HEK293 (cell line): ENCODE measurements at regions not wholly inside any gene's neighbourhood (a gene's known extent, or its start where the extent isn't known, plus 50 kb on each side); places are given as distances from the start of the nearest gene placed in this dataset.

Experiments
- CTCF ChIP-seq: fragments of 450-650 bp; formaldehyde crosslinking; IDR thresholded peaks from 2 replicates; pipeline ENCODE4 v1.5.1; 2016; ENCODE audit warnings: missing biosample characterization, missing genetic modification characterization
- SALL2 ChIP-seq: fragments of 450-650 bp; formaldehyde crosslinking; IDR thresholded peaks from 2 replicates; pipeline ENCODE4 v1.5.0; 2017; ENCODE audit warnings: missing biosample characterization, mild to moderate bottlenecking, missing genetic modification characterization, borderline replicate concordance
- SP3 ChIP-seq: fragments of 450-650 bp; formaldehyde crosslinking; IDR thresholded peaks from 2 replicates; pipeline ENCODE4 v1.5.1; 2016; ENCODE audit warnings: missing biosample characterization, missing genetic modification characterization
- WT1 ChIP-seq: fragments of 450-650 bp; formaldehyde crosslinking; IDR thresholded peaks from 2 replicates; pipeline ENCODE4 v1.5.1; 2016; ENCODE audit warnings: missing biosample characterization, missing genetic modification characterization
- ZNF114 ChIP-seq: fragments of 450-650 bp; formaldehyde crosslinking; IDR thresholded peaks from 2 replicates; pipeline ENCODE4 v1.5.0; 2017; ENCODE audit warnings: missing biosample characterization, missing genetic modification characterization
- ZNF121 ChIP-seq: fragments of 450-650 bp; formaldehyde crosslinking; IDR thresholded peaks from 2 replicates; pipeline ENCODE4 v1.5.1; 2016; ENCODE audit warnings: missing biosample characterization, missing genetic modification characterization
- ZNF138 ChIP-seq: fragments of 450-650 bp; formaldehyde crosslinking; IDR thresholded peaks from 2 replicates; pipeline ENCODE4 v1.5.1; 2016; ENCODE audit warnings: missing biosample characterization, missing genetic modification characterization, borderline replicate concordance
- ZNF274 ChIP-seq, 2 experiments: fragments of 200-500 bp in 1 of 2; fragments of 450-650 bp in 1 of 2; sonication (Bioruptor generic) in 1 of 2; formaldehyde crosslinking in 1 of 2; IDR thresholded peaks; 2 replicates each; pipeline versions ENCODE4 v1.5.1 to v1.6.1; 2014 to 2016; ENCODE audit warnings: borderline replicate concordance in 1 of 2, inconsistent platforms in 1 of 2, low read length in 1 of 2, missing biosample characterization in 1 of 2, missing genetic modification characterization in 1 of 2
- ZNF624 ChIP-seq: fragments of 450-650 bp; formaldehyde crosslinking; IDR thresholded peaks from 2 replicates; pipeline ENCODE4 v1.5.1; 2017; ENCODE audit warnings: missing biosample characterization, missing genetic modification characterization
- ZNF704 ChIP-seq: fragments of 450-650 bp; formaldehyde crosslinking; IDR thresholded peaks from 2 replicates; pipeline ENCODE4 v1.5.1; 2016; ENCODE audit warnings: missing biosample characterization, missing genetic modification characterization
- ZSCAN30 ChIP-seq: fragments of 450-650 bp; IDR thresholded peaks from 2 replicates; pipeline ENCODE4 v1.5.1; 2018; ENCODE audit warnings: missing biosample characterization, mild to moderate bottlenecking, missing genetic modification characterization, moderate library complexity
- TF ChIP-seq, protein P1 (sequence below): fragments of 450-650 bp; formaldehyde crosslinking; IDR thresholded peaks from 2 replicates; pipeline ENCODE4 v1.5.1; 2016; ENCODE audit warnings: missing biosample characterization, missing genetic modification characterization
- TF ChIP-seq, protein P2 (sequence below): fragments of 450-650 bp; formaldehyde crosslinking; IDR thresholded peaks from 2 replicates; pipeline ENCODE4 v1.5.1; 2016; ENCODE audit warnings: missing biosample characterization, missing genetic modification characterization
- TF ChIP-seq, protein P3 (sequence below): fragments of 450-650 bp; formaldehyde crosslinking; IDR thresholded peaks from 2 replicates; pipeline ENCODE4 v1.5.1; 2016; ENCODE audit warnings: missing biosample characterization, missing genetic modification characterization, low read depth

- TF ChIP-seq ZNF274 (IDR thresholded peaks at IDR 0.05; ENCODE audit: low read length) (no peak), ZNF274 (tag by site-specific recombination; IDR thresholded peaks at IDR 0.05; ENCODE audit: borderline replicate concordance) (no peak), CTCF (tag by site-specific recombination) (no peak), ZNF114 (tag by site-specific recombination) (no peak), ZNF121 (tag by site-specific recombination) (no peak), SP3 (tag by site-specific recombination) (no peak), ZSCAN30 (tag by site-specific recombination) (no peak), SALL2 (tag by site-specific recombination) (no peak), ZNF704 (tag by site-specific recombination) (no peak), WT1 (tag by site-specific recombination) (no peak), ZNF624 (tag by site-specific recombination) (no peak), ZNF138 (no peak)
- TF ChIP-seq, protein P1, sequence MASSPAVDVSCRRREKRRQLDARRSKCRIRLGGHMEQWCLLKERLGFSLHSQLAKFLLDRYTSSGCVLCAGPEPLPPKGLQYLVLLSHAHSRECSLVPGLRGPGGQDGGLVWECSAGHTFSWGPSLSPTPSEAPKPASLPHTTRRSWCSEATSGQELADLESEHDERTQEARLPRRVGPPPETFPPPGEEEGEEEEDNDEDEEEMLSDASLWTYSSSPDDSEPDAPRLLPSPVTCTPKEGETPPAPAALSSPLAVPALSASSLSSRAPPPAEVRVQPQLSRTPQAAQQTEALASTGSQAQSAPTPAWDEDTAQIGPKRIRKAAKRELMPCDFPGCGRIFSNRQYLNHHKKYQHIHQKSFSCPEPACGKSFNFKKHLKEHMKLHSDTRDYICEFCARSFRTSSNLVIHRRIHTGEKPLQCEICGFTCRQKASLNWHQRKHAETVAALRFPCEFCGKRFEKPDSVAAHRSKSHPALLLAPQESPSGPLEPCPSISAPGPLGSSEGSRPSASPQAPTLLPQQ (tag by site-specific recombination), result no peak
- TF ChIP-seq, protein P2, sequence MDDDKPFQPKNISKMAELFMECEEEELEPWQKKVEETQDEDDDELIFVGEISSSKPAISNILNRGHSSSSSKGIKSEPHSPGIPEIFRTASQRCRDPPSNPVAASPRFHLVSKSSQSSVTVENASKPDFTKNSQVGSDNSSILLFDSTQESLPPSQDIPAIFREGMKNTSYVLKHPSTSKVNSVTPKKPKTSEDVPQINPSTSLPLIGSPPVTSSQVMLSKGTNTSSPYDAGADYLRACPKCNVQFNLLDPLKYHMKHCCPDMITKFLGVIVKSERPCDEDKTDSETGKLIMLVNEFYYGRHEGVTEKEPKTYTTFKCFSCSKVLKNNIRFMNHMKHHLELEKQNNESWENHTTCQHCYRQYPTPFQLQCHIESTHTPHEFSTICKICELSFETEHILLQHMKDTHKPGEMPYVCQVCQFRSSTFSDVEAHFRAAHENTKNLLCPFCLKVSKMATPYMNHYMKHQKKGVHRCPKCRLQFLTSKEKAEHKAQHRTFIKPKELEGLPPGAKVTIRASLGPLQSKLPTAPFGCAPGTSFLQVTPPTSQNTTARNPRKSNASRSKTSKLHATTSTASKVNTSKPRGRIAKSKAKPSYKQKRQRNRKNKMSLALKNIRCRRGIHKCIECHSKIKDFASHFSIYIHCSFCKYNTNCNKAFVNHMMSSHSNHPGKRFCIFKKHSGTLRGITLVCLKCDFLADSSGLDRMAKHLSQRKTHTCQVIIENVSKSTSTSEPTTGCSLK (tag by site-specific recombination), result no peak
- TF ChIP-seq, protein P3, sequence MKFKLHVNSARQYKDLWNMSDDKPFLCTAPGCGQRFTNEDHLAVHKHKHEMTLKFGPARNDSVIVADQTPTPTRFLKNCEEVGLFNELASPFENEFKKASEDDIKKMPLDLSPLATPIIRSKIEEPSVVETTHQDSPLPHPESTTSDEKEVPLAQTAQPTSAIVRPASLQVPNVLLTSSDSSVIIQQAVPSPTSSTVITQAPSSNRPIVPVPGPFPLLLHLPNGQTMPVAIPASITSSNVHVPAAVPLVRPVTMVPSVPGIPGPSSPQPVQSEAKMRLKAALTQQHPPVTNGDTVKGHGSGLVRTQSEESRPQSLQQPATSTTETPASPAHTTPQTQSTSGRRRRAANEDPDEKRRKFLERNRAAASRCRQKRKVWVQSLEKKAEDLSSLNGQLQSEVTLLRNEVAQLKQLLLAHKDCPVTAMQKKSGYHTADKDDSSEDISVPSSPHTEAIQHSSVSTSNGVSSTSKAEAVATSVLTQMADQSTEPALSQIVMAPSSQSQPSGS (tag by site-specific recombination), result no peak
These were observed 76.2 kb downstream of the C18orf54 start for GRCh38 chr18:54433857-54434256.
